ENCODE measurements at regions not wholly inside any gene's neighbourhood (a gene's known extent, or its start where the extent isn't known, plus 50 kb on each side); places are given as distances from the start of the nearest gene placed in this dataset.

- no peak for DNase-seq (ENCODE audit: low read depth, low spot score)
- intact Hi-C loops (cut with micrococcal nuclease) (no loop called here), dilution Hi-C loops (cut with MboI; ENCODE audit: extremely low pct_ligation_motif_present, low sequenced_read_pairs) (no loop called here)
- no peak overlapping the region for H2AFZ ChIP-seq (ENCODE audit: low read depth, low read length)
- H3K9ac ChIP-seq (replicated peaks; ENCODE audit: extremely low read depth, insufficient read depth, low read length) = no peak overlapping the region
- no peaks in the 10 kb centered on the region for H3K9me1 ChIP-seq (replicated peaks; ENCODE audit: control insufficient read depth, extremely low read depth, insufficient read depth, low read length)
- peaks cover 2 to 3% of the 10 kb centered on the region in 2 experiments for H3K27me3 ChIP-seq (ENCODE audit: control insufficient read depth in 2 of 2, insufficient read depth in 2 of 2, low read length in 2 of 2)
- H3K4me1 ChIP-seq (ENCODE audit: control insufficient read depth, extremely low read depth, insufficient read depth, low read length) = no peaks in the 10 kb centered on the region
- H3K27ac ChIP-seq (ENCODE audit: insufficient read depth, low read depth, low read length) = no peak overlapping the region
- H3K79me2 ChIP-seq (ENCODE audit: control insufficient read depth, insufficient read depth, low read length) = no peaks in the 10 kb centered on the region
- no peak for TF ChIP-seq POLR2AphosphoS5 (IDR thresholded peaks at IDR 0.05; ENCODE audit: insufficient read depth, low read depth, low read length)
- TF ChIP-seq GATA2 (IDR thresholded peaks at IDR 0.05; ENCODE audit: insufficient read depth, insufficient read length, low read depth, low read length) = no peak
- TF ChIP-seq EZH2 (IDR thresholded peaks at IDR 0.05; ENCODE audit: borderline replicate concordance, low read depth, low read length, severe bottlenecking) = no peak
- TF ChIP-seq MYC (IDR thresholded peaks at IDR 0.05; ENCODE audit: low read depth, low read length) = no peak
- no peak for TF ChIP-seq CTCF (IDR thresholded peaks at IDR 0.05; ENCODE audit: extremely low read depth in 1 of 2, insufficient read depth in 1 of 2, low read depth in 1 of 2, low read length in 2 of 2)
- TF ChIP-seq FOS (IDR thresholded peaks at IDR 0.05; ENCODE audit: borderline replicate concordance, insufficient read depth, low read length) = no peak
- TF ChIP-seq MAX (IDR thresholded peaks at IDR 0.05; ENCODE audit: insufficient read depth, insufficient read length) = no peak
- no peak for TF ChIP-seq POLR2A (IDR thresholded peaks at IDR 0.05; ENCODE audit: low read depth, low read length)
- no peak for TF ChIP-seq JUN (IDR thresholded peaks at IDR 0.05; ENCODE audit: borderline replicate concordance, insufficient read depth, insufficient read length, low read depth)
- FAIRE-seq = no peak
- no peaks in the 10 kb centered on the region for H3K36me3 ChIP-seq (ENCODE audit: control insufficient read depth in 2 of 2, extremely low read depth in 1 of 2, insufficient read depth in 2 of 2, low read length in 2 of 2)
- H4K20me1 ChIP-seq (replicated peaks; ENCODE audit: control insufficient read depth, extremely low read depth, insufficient read depth, low read length) = no peaks in the 10 kb centered on the region
- ChIA-PET CTCF (interaction anchor here (1.8 kb wide), 1 partner anchor 686 kb away, joined by 4 read pairs; no protein-coding TSS in a partner anchor), POLR2A (no interaction called here)
- no peak overlapping the region for H3K4me3 ChIP-seq (replicated peaks in 1 of 3; ENCODE audit: insufficient read depth in 1 of 3, low read depth in 1 of 3, low read length in 3 of 3)
- H3K4me2 ChIP-seq (ENCODE audit: insufficient read depth, low read length) = no peak overlapping the region
- H3K9me3 ChIP-seq (replicated peaks; ENCODE audit: control insufficient read depth, insufficient read depth, low read length) = no peaks in the 10 kb centered on the region
- BruUV-seq (replicated peaks) = no TSS peak
Measured at GRCh38 chr9:96080364-96080763, 204.9 kb downstream of the ERCC6L2 start.

Measured in endothelial cell of umbilical vein (primary cell).